GM18511 (cell line): ENCODE measurements at regions not wholly inside any gene's neighbourhood (a gene's known extent, or its start where the extent isn't known, plus 50 kb on each side); places are given as distances from the start of the nearest gene placed in this dataset.
"Not testable (repeated sequence)": the region's sequence is repeated elsewhere in the genome, so short reads cannot be mapped to it uniquely, and the experiment has no call there.

Source experiments
- ATAC-seq: cut with Tn5 transposase; IDR thresholded peaks from one replicate; pipeline ENCODE4 v1.9.1; 2021; ENCODE audit warnings: mild to moderate bottlenecking, moderate library complexity; ENCODE audit not compliant: unreplicated experiment

- ATAC-seq = not testable (repeated sequence)
Observed at GRCh38 chr21:5103880-5104561, 5417.4 kb upstream of the TPTE start.

DNA sequence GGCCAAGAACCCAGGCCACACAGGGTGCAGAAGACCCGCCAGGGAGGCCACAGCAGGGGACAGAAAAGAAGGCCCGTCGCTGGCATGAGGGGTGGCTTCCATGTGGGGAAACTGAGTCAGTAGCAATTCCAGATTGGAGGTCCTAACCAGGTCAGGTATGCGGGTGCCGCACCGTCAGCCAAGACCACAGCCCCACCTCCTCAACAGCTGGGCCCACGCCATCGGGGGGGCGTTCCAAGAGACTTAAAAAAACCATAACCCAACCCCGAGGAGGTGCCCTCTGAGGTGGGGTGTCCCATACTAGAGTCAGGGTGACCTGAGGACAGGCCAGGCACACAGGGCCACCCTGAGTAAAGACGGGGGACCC lies 5416.8 kb upstream of the TPTE start:
- ATAC-seq = not testable (repeated sequence)

- peak; percentile 50 for ATAC-seq
Observed at GRCh38 chr21:5105939-5106708, 5415.3 kb upstream of the TPTE start.

DNA sequence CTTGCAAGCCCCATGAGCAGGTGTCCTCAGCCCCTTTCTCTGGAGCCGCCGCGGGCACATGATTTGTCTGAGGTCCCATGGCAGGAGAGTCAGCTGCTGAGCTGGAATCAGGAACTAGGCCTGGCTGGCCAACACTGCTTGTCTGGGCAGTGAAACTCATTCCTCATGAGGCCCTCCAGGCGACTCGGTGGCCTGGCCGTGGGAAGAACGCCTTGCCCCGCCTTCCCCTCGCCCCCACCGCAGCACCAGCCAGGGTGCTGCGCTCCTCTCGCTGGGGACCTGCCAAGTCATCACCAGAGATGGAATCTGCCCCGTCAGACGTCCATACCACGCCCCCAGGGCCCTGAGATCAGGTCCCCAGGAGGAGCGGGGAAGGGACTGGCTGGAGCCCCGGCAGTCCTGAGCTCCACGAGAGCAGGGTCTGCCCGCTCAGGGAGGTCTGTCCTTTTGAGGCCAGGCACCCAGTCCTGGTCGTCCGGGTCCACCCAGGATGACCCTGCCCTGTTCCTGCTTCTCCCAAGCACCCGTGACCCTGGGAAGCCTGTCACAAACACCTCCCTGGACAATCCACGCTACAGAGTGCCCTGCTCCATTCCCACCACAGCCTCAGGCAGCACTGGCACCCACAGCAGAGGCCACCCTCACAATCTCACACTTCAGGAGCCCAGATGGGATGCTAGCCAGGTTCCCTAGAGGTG lies 5414.5 kb upstream of the TPTE start:
- peak; percentile 36 for ATAC-seq

DNA sequence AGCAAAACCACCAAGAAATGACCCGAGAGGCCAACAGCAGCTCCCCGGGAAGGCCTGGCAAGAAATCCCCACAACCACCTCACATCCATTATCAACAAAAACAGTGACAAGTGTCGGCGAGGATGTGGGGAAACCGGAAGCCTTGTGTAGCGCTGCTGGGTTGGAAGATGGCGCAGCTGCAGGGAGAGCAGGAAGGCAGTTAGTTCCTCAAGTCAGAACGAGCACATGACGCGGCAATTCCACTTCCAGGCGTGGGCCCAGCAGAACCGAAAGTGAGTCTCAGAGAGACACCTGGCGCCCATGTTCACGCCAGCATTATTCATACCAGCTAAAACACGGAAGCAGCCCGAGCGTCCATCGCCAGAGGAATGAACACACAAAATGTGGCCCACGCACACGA lies 5413.7 kb upstream of the TPTE start:
- not testable (repeated sequence) for ATAC-seq

GRCh38 chr21:5108048-5108775 lies 5413.2 kb upstream of the TPTE start:
- ATAC-seq = not testable (repeated sequence)

- ATAC-seq = not testable (repeated sequence)
Observed at GRCh38 chr21:5111197-5111596, 5410.2 kb upstream of the TPTE start.

- not testable (repeated sequence) for ATAC-seq
Observed at GRCh38 chr21:5113092-5113491, 5408.3 kb upstream of the TPTE start.

DNA sequence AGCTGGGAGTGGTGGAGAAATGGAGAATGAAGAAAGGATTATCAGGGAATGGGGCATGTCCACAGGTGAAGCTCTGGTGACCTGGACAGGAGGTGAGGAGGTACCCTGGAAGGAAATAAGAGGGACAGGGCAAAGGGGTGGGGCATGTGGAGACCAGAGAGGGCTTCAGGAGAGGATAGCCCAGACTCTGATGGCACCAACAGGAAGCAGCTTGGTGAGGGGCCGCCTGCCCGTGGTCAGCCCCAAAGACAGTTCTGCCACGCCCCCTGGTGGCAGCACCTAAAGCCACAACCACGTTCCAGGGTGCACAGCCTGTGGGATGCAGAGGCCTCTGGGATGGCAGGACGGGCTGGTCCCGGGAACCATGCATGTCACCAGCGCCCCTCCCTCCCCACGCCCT lies 5406.9 kb upstream of the TPTE start:
- ATAC-seq = not testable (repeated sequence)

DNA sequence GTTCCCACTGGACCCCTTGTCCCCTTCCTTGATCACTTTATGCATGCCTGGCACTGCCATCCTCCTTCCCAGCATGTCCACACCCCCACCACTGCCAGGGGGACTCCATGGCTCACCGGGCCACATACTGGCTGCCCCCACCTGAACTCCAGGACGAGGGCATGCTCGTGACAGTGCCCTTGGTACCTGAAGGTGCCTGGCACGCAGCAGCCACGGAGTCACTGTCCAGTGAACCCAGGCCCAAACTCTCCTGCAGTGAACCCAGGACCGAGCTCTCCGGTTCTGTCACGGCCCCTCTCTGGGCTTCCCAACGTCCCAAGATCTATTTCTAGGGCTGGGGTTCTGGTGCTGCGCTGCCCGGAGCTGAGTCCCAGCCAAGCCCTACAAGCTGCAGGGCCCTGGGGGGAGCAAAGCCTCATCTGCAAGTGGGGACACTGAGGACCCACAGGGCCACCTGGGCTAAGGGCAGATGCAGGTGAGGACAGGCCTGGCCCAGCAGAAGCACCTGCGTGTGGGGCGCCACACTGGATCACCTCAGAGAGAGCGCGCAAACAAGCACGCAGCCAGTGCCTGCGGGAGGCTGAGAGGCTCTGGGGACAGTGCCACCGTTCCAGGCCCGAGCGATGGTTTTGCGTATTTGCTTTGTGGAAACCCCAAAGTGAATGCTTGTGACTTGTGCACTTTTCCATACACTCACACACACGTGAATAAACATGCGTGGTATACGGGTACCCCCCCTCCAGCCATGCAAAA lies 5406.3 kb upstream of the TPTE start:
- not testable (repeated sequence) for ATAC-seq

DNA sequence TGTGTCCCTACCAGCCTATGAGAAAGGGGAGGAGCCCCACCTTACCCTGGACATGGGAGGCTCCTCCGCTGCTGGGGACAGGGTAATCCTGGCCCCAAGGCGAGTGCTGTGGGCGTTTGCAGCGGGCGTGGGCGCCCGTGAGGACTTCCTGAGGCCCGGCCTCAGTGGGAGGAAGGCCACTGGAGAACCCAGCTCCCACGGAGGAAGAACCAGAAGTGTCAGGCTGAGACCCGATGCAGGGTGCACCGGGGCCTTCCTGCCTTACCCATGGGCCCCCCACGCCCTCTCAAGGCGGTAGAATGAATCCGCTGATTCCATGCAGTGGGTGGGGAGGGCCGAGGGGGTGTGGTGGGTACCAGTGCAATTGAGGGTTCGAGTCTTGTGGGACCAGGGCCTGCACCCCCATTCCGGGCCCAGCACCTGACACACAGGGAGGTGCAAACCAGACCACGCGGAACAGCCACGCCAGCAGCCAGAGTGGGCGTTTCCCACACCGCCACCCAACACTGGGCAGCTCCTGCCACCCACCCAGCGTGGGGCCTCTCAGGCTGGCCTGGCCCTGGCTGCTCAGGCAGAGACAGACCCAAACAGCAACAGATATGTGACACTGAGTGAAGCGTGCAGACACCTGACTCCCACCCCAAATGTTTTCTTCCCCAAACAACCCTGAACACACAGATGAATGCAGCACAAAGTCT lies 5405.6 kb upstream of the TPTE start:
- not testable (repeated sequence) for ATAC-seq

DNA sequence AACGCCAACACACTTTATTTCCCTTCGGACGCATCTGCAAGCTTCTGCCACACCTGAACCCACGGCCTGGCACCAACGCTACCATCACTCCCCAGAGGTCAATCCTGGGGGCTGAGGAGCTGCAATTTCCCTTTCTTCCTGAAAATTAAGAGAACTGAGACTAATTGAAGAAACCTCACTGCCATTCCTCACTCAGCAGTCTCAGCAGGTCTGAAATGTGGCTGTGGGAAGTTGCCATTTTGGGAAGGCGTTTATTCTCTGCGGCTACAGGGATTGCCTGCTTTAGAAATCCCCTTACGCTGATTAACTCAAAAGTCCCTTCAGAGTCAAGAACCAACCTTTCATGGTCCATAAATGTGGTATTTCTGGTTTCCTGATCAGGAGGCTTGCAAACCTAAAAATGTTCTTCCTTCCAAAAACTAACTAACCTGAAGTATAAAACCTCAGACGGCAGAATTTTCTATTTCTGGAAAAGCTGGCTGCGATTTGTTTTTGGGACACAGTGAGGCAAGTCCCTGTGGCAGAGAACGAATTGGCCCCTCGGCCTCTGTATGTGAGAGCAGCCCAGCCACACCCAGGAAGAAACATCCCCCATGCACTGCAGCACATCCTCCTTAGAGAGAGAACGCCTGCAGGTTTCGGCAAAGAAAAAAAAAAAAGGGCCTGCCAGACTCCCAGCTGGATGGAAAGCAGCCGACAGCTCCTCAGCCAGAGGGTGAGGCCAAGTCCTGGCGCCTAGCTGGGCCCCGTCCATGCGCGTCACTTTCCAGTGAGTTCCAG lies 5404.8 kb upstream of the TPTE start:
- not testable (repeated sequence) for ATAC-seq

- ATAC-seq = not testable (repeated sequence)
Observed at GRCh38 chr21:5117135-5117534, 5404.2 kb upstream of the TPTE start.

DNA sequence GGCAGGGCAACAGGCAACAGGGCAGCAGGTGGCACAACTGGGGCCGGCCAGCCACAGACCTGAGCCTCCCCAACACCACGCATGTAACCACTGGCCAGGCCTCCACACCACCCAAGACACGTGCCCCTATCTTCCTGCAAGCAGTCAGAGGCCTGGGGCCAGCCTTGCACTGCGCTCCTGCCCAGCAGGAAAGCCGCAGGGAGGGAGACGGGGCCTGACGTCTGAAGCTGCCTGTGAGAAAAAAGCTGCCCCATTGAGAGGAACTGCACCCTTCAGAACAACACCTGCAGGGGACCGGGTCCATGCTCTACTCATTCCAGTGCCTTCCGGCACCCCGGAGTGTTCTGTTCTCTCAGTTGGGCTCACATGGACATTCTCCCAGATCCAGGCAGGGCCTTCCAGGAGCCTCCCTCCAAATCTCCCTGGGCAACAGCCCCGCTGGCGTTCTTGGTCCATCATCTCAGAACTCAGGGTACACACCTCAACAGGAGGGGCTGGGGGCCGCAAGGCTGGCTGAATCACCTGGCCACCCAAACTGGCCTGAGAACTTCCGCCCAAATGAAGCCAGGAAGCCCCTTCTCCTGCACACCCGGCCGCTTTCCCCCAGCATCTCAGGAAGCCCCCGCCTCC lies 5403.6 kb upstream of the TPTE start:
- ATAC-seq = not testable (repeated sequence)

- ATAC-seq = peak; percentile 45
Observed at GRCh38 chr21:5118296-5118679, 5403.1 kb upstream of the TPTE start.

DNA sequence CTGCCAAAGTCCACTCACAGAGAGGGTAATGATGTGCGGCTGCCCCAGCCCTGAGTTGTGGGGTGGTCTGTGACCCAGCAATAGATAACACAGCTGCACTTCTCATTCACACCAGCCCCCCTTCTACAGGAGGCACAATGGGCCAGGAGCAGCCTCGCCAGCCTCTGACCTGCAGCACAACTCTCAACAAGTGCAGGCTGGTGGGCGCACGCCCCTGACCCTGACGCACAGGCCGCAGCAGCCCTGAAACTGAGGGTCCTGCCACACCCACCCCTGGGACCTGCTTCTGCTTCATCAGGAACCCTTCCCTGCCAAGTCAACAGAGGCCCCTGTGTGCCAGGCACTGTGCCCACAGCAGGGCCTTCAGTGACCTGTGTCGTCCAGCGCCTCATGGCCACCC lies 5402.2 kb upstream of the TPTE start:
- not testable (repeated sequence) for ATAC-seq

- ATAC-seq = not testable (repeated sequence)
Observed at GRCh38 chr21:5121399-5121798, 5400.0 kb upstream of the TPTE start.

GRCh38 chr21:5121849-5122248 lies 5399.5 kb upstream of the TPTE start:
- not testable (repeated sequence) for ATAC-seq
